Stimulated activated CD4-positive, alpha-beta T cell treated with anti-CD3 and anti-CD28 coated beads, Interleukin-1b, Interleukin-23, amount 100 ng/mL, for 24 hours (primary cell): ENCODE measurements at regions not wholly inside any gene's neighbourhood (a gene's known extent, or its start where the extent isn't known, plus 50 kb on each side); places are given as distances from the start of the nearest gene placed in this dataset.
A peak's percentile ranks its signal among the peaks of the same experiment; 100 is the strongest.
"Not testable (repeated sequence)": the region's sequence is repeated elsewhere in the genome, so short reads cannot be mapped to it uniquely, and the experiment has no call there.

Experiments
- DNase-seq, 4 experiments: peaks; one replicate each; pipeline ENCODE4 v3.0.0-alpha.2; 2020; ENCODE audit warnings: low read depth in 4 of 4, low spot score in 1 of 4

GRCh38 chr2:120513776-120514357, 167.9 kb downstream of the INHBB start:
- DNase-seq, result no peak

GRCh38 chr2:120514521-120514920, 168.6 kb downstream of the INHBB start:
- DNase-seq, result no peak

GRCh38 chr2:120515066-120515758, 169.3 kb downstream of the INHBB start:
- DNase-seq, result not testable (repeated sequence)

GRCh38 chr2:120515759-120516678, 170.1 kb downstream of the INHBB start:
- no peak for DNase-seq

GRCh38 chr2:120516679-120517314, 170.9 kb downstream of the INHBB start:
- DNase-seq, result no peak

- no peak for DNase-seq
These were observed 172.0 kb downstream of the INHBB start for GRCh38 chr2:120517751-120518469.

GRCh38 chr2:120518819-120519218, 172.9 kb downstream of the INHBB start:
- DNase-seq, result no peak

GRCh38 chr2:120519469-120519868, 173.5 kb downstream of the INHBB start:
- no peak for DNase-seq

- no peak for DNase-seq
These were observed 174.5 kb downstream of the INHBB start for GRCh38 chr2:120520454-120520853.

- peak in 2 of 4 experiments; percentile 4 to 13 for DNase-seq
These were observed 175.3 kb downstream of the INHBB start for GRCh38 chr2:120520929-120521912.

- DNase-seq, result no peak
These were observed 176.3 kb downstream of the INHBB start for GRCh38 chr2:120522151-120522751.

GRCh38 chr2:120523766-120524165, 177.8 kb downstream of the INHBB start:
- DNase-seq, result no peak

- DNase-seq, result no peak
These were observed 178.2 kb downstream of the INHBB start for GRCh38 chr2:120524174-120524573.

- no peak for DNase-seq
These were observed 179.4 kb downstream of the INHBB start for GRCh38 chr2:120525056-120526046.

GRCh38 chr2:120526047-120526562, 180.2 kb downstream of the INHBB start:
- DNase-seq, result no peak

GRCh38 chr2:120526997-120527945, 181.3 kb downstream of the INHBB start:
- DNase-seq, result no peak
